HG03196 (cell line): ENCODE measurements at regions not wholly inside any gene's neighbourhood (a gene's known extent, or its start where the extent isn't known, plus 50 kb on each side); places are given as distances from the start of the nearest gene placed in this dataset.

Experiments
- ATAC-seq: cut with Tn5 transposase; IDR thresholded peaks from one replicate; pipeline ENCODE4 v1.9.1; 2021; ENCODE audit not compliant: unreplicated experiment

DNA sequence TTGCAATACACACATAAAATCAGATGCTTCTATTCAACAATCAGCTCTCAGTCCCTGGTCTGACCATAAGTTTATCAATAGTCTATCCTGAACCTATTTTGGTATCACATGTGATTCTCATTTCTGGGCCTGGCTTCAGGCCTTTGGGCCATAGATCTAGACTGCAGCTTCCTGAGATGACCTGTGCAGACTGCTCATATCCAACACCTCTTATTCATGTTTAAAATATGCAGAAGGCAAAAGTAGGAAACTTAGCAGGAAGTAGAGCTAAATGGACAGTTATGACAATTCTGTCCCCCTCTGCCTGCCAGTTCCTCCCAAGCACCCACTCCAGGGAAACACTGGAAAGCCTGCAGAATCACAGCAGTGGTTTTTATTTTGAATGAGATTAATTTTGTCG lies 53.3 kb downstream of the C7orf25 start:
- ATAC-seq, result no peak

DNA sequence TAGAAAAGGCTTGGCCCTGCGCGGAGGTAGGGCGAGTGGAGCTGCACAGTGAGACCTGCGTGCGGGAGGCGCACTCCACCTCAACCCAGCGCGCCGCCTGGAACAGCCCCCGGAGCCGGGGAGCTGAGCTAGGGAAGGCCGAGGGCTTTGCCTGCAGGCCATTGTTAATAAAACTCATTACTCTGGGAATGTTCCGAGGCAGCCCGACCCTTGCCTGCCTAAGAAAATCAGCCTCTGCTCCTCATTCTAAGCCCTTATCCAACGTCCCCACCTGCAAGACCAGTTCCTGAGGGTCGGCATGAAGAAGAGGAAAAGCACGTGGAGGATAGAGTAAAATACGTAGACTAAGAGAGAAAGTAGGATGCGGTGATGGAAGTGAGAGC lies 55.3 kb downstream of the C7orf25 start:
- ATAC-seq, result no peak

DNA sequence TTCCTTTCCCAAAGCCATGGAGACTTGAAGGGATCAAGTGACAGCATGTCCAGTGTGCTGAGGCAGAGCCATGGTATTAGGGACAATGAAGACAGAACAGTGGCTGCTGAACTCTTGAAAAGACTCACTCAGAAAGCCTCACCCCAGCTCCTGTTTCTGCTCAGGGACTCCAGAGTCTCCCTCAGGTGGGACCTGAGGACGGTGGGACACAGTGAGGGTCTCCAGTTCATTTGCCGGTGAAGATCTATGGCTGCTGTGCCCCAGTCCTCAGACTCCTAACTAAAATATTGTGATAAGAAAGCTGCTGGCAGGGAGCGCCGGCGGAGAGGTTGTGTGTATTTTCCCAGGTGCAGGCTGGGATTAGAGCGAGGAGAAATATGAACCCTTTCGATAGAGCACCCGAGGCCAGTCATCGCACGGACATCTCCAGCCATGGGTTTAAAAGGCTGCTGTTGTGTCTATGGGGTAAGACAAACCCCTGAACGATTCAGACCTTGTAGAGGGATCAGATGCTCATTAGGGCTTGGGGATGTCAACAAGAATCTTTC lies 57.2 kb downstream of the C7orf25 start:
- ATAC-seq, result no peak

DNA sequence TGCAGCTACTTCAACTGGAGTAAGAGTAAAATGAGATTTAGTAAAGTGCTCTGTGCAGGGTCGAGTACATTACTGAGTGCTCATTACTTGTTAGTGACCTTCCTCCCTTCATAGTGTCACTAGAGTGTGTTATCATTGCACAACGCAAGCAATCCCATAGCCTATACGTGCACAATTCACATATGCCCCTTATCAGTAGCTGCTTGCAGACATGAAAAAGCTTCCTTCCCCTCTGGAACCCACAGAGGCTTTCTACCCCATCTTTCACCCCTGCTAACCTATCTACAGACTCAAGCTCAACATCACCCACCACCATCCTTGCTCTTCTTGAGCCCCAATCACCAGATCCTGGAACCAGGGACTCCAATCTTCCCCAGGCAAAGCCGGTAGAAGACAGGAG lies 59.3 kb downstream of the C7orf25 start:
- ATAC-seq, result no peak

DNA sequence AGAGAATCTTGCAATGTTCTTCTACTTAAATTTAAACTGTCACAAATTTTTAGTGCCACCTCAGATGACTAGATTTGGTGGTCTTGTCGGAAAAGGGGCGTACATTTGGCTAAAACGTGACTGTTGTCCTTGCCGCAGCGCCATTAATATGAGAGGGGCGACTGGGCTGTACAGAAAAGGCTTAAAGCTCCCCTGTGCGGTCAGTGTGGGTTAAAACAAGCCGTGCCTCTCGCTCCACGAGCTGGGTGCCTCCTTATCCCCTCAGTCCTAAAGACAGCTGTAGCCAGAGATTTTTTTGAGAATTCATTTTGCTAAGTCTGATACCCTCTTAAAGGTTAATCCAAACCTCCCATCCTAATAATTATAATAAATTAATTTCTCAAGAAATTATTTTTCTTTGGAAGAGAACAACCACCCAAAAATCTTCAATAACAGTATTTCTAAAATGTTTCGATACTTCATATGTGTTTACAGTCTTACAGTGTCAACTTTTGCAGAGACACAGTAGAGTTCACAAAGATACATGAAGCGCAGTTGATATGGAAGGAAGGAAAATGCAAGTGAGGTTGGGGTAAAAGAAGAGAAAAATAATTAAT lies 68.6 kb downstream of the C7orf25 start:
- no peak for ATAC-seq

DNA sequence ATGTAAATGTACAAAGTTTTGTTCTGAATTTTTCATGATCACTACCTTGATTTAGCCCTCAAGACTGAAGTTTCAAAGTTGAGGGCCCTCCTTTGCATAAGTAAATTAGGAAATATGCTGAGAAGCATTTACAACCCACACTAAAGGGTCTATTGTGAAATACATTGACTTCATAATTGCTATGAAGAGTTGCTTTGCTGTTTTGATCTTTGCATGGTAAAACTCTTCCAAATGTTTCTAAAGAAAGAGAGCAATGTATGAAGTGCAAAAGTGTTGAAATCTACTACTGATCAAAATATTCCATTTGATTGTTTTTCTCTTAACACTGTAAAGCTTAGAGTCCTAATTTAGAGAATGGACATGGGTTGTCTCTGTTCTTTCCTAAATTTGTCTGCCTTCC lies 77.2 kb downstream of the C7orf25 start:
- ATAC-seq, result no peak

DNA sequence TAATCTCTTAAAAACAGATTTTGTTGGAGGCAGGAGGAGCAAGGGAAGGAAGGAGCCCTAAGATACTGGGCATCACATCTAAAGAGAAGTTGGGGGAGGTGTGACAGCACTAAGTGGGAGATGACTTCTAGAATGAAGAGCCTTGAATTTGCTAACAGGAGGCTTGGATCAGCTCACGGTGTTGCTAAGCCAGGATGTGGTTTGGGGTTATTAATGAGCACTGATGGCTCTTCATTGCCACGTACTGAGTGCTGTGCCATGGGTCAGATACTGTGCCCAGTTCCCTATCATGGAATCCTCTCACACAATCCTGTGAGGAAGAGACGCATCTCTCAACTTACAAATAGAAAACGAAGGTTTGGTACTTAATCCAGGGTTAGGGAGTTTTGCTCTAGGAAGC lies 78.5 kb downstream of the C7orf25 start:
- no peak for ATAC-seq

DNA sequence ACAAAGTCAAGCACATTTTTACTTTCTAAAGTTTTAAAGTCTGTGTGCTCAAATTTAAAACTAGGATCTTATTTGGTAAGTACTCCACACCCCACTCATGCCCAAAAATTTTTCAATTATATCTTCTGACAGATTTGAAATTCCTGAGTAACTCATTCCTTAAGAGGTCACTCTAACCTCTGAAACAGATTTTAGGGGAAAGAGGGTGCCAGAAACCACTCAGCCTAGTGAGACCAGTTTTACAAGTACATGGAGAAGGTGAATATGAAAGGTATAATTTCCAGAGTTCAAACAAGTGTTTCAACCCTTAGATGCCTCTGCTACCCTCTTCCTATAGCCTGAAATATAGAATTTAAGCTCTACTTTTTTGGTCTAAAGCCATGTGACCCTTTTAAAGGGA lies 79.2 kb downstream of the C7orf25 start:
- no peak for ATAC-seq

DNA sequence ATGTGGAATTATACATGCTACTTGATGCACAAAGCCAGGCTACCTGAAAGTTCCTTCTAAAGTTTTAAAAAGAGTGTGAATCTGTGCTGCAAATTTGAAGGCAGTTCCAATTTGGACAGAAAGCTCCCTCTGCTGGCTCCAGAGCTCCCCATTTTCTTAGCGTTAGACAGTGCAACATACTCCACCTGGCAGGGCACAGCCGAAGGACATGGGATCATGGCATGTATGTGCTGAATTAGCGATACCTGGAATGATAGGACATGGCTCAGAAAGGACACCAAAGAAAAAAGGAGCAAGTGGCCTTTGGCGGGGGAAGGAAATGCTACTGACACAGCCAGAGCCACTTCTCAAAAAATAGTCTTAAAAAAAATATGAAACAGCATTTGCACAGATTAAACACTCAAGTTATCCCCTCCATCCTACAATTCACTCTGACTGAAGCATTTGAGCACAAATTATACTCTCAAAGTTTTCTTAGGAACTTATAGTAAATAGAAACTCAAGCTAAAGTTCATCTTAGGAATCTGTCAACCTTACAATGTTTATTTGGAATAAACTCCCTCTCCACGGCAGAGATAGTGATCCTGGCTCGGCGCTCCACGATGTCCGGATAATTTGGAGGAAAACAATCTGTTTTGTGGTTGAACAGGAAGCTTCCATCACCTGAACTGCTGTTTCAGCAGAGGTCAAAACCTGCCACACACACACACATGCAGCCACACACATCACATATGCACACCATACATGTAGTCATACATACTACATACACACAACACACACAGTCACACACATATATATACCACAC lies 80.0 kb downstream of the C7orf25 start:
- no peak for ATAC-seq

DNA sequence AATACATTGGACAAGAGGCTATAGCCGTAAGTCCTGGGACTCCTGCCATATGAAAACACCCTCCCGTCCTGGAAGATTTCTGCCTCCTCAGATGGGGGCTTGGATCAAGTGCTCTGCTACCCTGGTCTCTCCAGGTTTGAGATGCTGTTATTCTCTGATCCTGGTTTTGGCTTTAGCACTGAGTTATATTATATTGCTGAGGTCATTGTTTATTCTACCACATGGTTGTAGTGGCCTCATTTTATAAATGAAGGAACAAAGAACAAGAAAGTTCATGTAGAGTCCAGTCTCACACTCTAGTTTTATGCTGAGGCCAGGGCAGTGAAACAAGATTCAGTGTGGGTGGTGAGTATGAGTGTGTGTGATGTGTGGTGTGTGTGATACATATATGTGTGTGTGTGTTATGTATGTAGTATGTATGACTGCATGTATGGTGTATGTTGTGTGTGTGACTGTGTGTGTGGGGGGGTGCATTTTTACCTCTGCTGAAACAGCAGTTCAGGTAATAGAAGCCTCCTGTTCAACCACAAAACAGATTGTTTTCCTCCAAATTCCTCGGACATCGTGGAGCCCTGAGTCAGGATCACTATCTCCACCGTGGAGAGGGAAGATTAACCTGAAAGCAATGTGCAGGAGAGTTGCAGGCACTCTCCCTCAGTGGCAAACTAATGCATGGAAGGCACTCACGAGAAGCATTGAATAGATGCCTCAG lies 80.7 kb downstream of the C7orf25 start:
- no peak for ATAC-seq

DNA sequence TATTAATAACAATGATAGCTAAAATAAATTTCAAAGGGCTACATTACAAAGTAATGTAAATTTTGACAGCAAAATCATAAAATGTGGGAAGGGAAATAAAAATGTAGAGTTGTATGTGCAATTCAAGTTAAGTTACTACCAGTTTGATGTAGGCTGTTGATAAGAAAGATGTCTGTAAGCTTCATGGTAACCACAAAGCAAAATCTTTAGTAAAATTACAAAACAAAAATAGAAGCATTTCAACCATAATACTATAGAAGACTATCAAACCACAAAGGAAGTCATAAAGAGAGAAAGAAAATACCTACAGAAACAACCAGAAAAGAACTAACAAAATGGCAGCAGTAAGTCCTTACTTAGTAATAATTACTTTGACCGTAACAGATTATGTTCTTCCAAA lies 99.1 kb downstream of the C7orf25 start:
- ATAC-seq, result no peak

DNA sequence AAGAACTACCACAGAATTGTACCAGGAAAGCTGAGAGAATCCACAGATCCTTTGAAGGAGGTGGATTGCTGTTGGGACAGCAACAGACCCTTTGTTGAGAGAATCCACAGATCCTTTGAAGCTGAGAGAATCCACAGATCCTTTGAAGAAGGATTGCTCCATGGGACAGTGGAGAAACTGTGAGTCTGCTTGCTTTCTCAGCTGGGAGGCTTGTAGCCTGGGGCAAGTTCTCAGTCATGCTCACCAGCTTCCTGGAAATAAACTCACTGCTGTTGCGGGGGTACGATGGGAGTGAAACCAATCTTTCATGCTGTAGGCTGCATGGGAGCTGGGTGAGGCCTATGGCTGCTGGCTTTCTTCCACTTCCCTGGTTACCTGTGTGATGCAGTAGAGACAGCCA lies 106.3 kb downstream of the C7orf25 start:
- ATAC-seq, result no peak

DNA sequence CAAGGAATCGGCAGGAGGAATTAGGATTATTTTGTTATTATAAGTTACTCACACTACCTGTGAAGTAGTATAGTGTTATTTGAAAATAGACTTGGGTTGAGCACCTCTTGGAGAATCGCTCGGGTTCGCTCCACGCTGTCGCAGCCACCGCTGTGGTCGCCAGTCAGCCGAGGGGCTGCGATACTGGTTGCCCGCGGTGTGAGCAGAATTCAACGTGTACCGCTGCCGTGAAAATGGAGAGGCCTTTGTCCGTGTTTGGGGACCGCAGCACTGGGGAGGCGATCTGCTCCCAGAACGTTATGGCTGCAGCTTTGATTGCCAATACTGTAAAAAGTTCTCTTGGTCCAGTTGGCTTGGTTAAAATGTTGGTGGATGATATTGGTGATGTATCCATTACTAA lies 117.2 kb downstream of the C7orf25 start:
- no peak for ATAC-seq

DNA sequence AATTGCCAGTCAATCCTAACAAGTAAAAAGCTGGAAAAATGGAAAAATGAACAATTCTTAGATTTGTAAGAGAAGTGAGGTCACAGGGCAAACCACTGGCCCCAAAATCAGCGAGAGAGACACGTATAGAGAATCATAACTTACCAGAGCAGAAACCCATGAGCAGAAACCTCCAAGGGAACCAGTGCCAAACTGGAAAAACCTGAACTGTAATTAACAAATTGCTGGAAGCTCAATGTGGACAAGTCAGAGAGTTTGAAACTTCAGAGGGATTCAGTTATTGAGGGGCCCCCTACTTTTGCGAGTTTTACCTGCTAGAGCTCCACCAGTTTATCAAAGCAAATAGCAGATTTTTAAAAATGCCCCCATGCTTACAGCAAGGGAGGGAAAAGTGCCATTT lies 119.0 kb downstream of the C7orf25 start:
- no peak for ATAC-seq

DNA sequence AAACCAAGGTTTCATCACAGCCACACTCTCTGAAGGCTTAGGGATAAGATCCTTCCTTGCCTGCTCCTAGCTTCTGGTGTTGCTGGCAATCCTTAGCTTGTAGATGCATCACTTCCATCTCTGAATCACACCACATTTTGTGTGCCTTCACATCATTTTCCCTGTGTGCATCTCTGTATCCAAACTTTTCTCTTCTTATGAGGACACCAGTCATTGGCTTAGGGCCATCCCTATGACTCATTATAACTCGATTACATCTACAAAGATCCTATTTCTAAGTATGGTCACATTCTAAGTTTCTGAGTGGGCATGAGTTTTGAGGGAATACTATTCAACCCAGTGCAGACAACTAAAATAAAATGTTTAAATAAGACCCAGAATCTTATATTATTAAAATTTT lies 121.7 kb downstream of the C7orf25 start:
- ATAC-seq, result no peak

DNA sequence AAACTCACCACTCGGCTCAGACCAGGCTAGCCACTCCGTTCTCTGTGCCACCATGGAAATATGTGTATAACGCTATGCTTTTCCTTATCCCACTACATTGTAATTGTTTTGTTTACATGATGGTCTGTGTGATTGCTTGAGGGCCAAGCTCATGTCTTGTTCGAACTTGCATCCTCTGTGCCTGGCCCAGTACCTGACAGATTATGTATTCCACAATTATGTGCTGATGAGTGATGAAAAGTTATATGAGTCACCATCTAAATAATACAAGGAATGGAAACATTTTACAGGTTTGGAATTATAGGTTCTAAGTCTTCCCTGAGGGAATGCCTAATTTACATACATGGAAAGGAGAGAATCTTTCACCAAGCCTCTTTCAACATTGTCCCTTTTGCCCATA lies 137.4 kb downstream of the C7orf25 start:
- no peak for ATAC-seq

DNA sequence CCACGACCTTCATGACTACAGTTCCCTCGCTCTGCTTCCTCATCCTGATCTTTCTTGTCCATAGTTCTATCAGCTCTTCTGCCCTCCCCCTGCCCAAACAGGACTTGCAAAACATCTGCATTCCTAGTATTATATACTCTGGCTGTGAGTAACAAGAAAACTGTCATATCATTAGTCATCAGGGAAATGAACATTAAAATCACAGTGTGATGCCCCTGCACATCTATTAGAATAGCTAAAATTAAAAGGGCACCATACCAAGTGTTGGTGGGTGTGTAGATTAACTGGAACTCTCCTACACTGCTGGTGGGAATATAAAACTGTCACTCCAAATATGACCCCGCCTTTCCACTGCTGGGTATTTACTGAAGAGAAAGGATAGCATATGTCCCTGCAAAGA lies 141.8 kb downstream of the C7orf25 start:
- ATAC-seq, result no peak

DNA sequence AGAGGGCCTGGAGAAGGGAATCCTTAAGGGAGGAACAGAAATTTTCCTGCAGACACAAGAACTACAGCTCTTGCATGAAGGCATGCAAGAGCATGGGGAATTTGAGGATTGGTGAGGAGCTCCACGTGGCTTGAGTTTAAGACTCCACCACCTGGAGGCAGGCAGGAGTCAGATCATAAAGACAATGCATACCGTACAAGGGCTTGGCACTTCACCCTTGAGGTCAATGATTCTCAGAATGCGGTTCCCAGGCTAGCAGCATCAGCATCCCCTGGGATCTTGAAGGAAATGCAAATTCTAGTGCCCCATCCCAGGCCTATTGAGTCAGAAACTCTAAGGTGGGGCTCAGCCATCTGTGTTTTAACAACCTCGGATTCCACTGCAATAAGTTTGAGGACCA lies 143.8 kb downstream of the C7orf25 start:
- ATAC-seq, result no peak

DNA sequence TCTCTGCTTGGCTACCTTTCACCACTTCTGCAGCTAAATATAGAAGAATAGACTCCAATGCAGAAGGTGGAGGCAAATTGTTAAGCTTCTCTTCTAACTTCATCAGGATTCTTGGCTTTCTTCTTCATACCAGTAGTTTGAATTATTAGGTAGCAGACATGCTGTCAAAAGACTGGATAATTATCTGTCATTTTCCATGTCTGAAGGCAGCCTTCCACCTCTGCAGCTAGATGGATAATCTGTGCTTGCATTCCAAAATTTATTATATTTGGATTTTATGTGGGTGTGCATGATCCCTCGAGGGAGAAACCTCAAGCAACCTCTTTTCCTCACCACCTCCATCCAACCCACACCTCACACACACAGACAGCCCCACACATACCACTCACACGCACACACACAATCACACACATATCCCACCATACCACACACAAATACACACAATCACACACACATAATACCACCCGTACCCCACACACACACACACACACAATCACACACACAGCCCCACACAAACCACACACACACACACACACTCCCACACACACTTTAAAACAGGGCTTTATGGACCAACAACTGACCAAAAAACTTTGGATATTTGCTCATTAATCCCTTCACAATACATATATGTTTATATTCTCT lies 145.0 kb downstream of the C7orf25 start:
- no peak for ATAC-seq

DNA sequence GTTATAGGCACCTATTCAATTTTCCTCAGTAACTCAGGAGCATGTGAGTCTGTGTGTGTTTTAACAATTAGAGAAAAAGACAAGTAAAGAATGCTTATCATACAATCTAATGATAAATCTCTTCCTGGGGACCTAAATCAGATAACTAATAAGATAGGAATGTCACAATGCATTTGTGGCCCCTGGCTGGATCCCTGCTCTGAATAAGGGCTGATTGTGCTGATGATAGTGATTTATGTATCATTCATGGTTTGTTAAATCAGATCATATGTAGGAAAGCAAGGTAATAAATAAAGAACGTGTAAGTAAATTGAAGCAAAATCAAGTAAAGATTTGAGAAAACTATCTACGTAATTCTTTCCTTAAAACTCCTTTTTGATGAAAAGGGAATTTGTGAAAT lies 145.9 kb downstream of the C7orf25 start:
- no peak for ATAC-seq

DNA sequence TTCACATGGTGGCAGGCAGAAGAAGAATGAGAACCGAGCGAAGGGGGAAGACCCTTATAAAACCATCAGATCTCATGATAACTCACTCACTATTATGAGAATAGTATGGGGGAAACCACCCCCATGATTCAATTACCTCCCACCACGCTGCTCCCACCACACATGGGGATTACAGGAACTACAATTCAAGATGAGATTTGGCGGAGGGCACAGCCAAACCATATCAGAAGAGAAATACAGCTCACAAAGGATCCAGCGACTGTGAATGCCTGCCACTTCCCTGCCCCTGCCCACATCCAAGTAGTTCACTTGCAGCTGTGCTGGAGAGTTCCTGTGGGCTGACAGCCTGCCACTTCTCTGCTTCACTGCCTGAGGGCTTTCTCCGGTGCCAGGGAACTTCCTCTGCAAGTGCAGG lies 148.7 kb downstream of the C7orf25 start:
- no peak for ATAC-seq

DNA sequence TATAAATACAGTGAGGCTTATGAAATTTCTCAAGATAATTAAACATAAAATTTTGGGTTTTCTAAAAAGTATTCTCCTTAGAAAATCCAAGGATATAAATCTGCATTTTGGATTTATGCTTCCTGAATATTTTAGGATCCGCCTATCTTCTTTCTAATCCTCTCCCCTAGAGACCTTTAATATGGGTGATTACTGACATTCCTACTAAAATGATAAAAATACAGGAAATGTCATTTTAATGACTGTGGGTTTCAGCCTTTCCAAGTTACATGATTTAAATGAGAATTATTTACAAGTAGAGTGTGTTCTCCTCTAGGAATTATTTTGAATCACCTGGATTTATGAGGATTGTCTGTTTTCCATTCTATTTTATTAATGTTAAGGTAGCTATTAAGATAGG lies 150.4 kb downstream of the C7orf25 start:
- no peak for ATAC-seq
